ENCODE measurements at regions not wholly inside any gene's neighbourhood (a gene's known extent, or its start where the extent isn't known, plus 50 kb on each side); places are given as distances from the start of the nearest gene placed in this dataset.

DNA sequence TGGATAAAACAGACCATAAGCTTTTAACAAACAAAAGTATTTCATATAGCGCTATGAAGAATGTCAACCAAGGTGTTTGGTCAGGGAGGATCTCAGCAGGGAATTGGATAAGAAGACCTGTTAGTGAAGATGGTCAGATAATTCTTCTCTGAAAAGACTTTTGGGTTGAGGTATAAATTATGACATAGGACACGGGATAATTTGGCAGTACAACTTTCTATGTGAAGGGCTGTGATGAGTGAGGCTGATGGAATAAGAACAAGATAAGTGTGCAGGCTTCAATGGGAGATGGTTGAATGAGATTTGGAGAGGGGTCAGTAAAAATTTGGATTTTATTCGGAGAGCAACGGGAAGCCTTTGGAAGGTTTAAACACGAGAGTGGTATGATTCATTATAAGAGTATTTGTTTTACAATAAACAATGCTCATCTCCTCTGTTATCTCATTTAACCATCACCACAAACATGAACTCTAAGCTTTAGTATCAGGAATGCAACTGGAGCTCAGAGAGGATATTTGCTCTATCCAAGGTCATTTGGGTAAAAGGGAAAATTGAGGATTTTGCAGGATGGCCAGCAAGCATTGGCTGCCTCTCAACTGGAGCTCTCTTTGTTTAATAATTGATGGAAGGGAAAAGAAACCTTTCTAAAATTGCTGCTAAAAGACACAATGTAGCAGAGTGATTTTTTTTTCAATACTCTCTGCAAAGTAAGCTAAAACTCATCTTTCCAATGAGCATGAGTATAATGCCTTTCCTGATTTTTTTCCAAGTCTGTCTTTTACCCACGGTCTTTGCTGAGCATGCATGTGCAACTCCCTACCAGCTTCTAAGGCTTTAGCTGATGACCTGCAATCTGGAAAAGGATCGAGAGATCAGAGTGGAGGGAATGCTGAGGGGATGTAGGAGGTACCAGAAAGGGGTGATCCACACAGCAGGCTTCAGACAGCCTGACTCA, 534.0 kb downstream of the CBLN4 start:
- TF ChIP-seq, protein P1, sequence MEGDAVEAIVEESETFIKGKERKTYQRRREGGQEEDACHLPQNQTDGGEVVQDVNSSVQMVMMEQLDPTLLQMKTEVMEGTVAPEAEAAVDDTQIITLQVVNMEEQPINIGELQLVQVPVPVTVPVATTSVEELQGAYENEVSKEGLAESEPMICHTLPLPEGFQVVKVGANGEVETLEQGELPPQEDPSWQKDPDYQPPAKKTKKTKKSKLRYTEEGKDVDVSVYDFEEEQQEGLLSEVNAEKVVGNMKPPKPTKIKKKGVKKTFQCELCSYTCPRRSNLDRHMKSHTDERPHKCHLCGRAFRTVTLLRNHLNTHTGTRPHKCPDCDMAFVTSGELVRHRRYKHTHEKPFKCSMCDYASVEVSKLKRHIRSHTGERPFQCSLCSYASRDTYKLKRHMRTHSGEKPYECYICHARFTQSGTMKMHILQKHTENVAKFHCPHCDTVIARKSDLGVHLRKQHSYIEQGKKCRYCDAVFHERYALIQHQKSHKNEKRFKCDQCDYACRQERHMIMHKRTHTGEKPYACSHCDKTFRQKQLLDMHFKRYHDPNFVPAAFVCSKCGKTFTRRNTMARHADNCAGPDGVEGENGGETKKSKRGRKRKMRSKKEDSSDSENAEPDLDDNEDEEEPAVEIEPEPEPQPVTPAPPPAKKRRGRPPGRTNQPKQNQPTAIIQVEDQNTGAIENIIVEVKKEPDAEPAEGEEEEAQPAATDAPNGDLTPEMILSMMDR (IDR thresholded peaks at IDR 0.05) = no peak
- TF ChIP-seq POLR2A (IDR thresholded peaks at IDR 0.05) = no peak
